ENCODE measurements at regions not wholly inside any gene's neighbourhood (a gene's known extent, or its start where the extent isn't known, plus 50 kb on each side); places are given as distances from the start of the nearest gene placed in this dataset.

- H3K4me3 ChIP-seq (ENCODE audit: low read depth, low read length): no peak overlapping the region
- TF ChIP-seq CTCF (IDR thresholded peaks at IDR 0.05; ENCODE audit: low read depth, low read length): no peak
- H3K27me3 ChIP-seq (ENCODE audit: insufficient read depth, low read depth, severe bottlenecking): no peaks in the 10 kb centered on the region
- H3K27ac ChIP-seq: no peak overlapping the region
- no peak for DNase-seq
- H3K36me3 ChIP-seq: no peaks in the 10 kb centered on the region
- H3K9me3 ChIP-seq (ENCODE audit: severe bottlenecking): no peaks in the 10 kb centered on the region
Measured at GRCh38 chr6:23316131-23316530, 746.8 kb downstream of the HDGFL1 start.

GRCh38 chr6:23316931-23317330, 747.6 kb downstream of the HDGFL1 start:
- no peak overlapping the region for H3K4me3 ChIP-seq (ENCODE audit: low read depth, low read length)
- no peak overlapping the region for H3K27ac ChIP-seq
- no peak for DNase-seq
- H3K36me3 ChIP-seq: no peaks in the 10 kb centered on the region
- TF ChIP-seq CTCF (IDR thresholded peaks at IDR 0.05; ENCODE audit: low read depth, low read length): no peak
- H3K27me3 ChIP-seq (ENCODE audit: insufficient read depth, low read depth, severe bottlenecking): no peaks in the 10 kb centered on the region
- no peaks in the 10 kb centered on the region for H3K9me3 ChIP-seq (ENCODE audit: severe bottlenecking)

GRCh38 chr6:23319582-23319981, 750.2 kb downstream of the HDGFL1 start:
- Histone ChIP-seq H3K27ac (no peak overlapping the region), H3K36me3 (no peaks in the 10 kb centered on the region), H3K4me3 (ENCODE audit: low read depth, low read length) (no peak overlapping the region), H3K27me3 (ENCODE audit: insufficient read depth, low read depth, severe bottlenecking) (no peaks in the 10 kb centered on the region), H3K9me3 (ENCODE audit: severe bottlenecking) (peaks cover 3% of the 10 kb centered on the region)
- no peak for TF ChIP-seq CTCF (IDR thresholded peaks at IDR 0.05; ENCODE audit: low read depth, low read length)
- DNase-seq: no peak

GRCh38 chr6:23320471-23321015, 751.2 kb downstream of the HDGFL1 start:
- Histone ChIP-seq H3K27me3 (ENCODE audit: insufficient read depth, low read depth, severe bottlenecking) (no peaks in the 10 kb centered on the region), H3K9me3 (ENCODE audit: severe bottlenecking) (peaks cover 3% of the 10 kb centered on the region), H3K4me3 (ENCODE audit: low read depth, low read length) (no peak overlapping the region), H3K27ac (no peak overlapping the region), H3K36me3 (no peaks in the 10 kb centered on the region)
- DNase-seq: no peak
- no peak for TF ChIP-seq CTCF (IDR thresholded peaks at IDR 0.05; ENCODE audit: low read depth, low read length)

GRCh38 chr6:23323897-23324296, 754.5 kb downstream of the HDGFL1 start:
- TF ChIP-seq CTCF (IDR thresholded peaks at IDR 0.05; ENCODE audit: low read depth, low read length): no peak
- no peak overlapping the region for H3K4me3 ChIP-seq (ENCODE audit: low read depth, low read length)

GRCh38 chr6:23325065-23325464, 755.7 kb downstream of the HDGFL1 start:
- Histone ChIP-seq H3K27me3 (ENCODE audit: insufficient read depth, low read depth, severe bottlenecking) (no peaks in the 10 kb centered on the region), H3K27ac (no peak overlapping the region), H3K36me3 (no peaks in the 10 kb centered on the region), H3K4me3 (ENCODE audit: low read depth, low read length) (no peak overlapping the region), H3K9me3 (ENCODE audit: severe bottlenecking) (peaks cover 3% of the 10 kb centered on the region)
- no peak for TF ChIP-seq CTCF (IDR thresholded peaks at IDR 0.05; ENCODE audit: low read depth, low read length)
- DNase-seq: no peak

More at GRCh38 chr6:23323897-23324296, 754.5 kb downstream of the HDGFL1 start:
- Histone ChIP-seq H3K27me3 (ENCODE audit: insufficient read depth, low read depth, severe bottlenecking) (no peaks in the 10 kb centered on the region), H3K27ac (no peak overlapping the region), H3K9me3 (ENCODE audit: severe bottlenecking) (peaks cover 3% of the 10 kb centered on the region), H3K36me3 (no peaks in the 10 kb centered on the region)
- DNase-seq: no peak
